Hepatocyte (in vitro differentiated cells): ENCODE measurements at regions not wholly inside any gene's neighbourhood (a gene's known extent, or its start where the extent isn't known, plus 50 kb on each side); places are given as distances from the start of the nearest gene placed in this dataset.
A peak's percentile ranks its signal among the peaks of the same experiment; 100 is the strongest.
"Not testable (repeated sequence)": the region's sequence is repeated elsewhere in the genome, so short reads cannot be mapped to it uniquely, and the experiment has no call there.

Experiments used
- DNase-seq: peaks from one replicate; pipeline ENCODE4 v3.0.0-alpha.2; 2016; ENCODE audit warnings: low spot score
- H2AFZ ChIP-seq: fragments of 200-600 bp; sonication (generic); 2 replicates; pipeline ENCODE4 v1.6.0; 2016; ENCODE audit warnings: antibody characterized with exemption, mild to moderate bottlenecking
- H3K27ac ChIP-seq: fragments of 200-600 bp; sonication (generic); 2 replicates; pipeline ENCODE4 v1.5.1; 2016; ENCODE audit warnings: mild to moderate bottlenecking
- H3K27me3 ChIP-seq: fragments of 200-600 bp; sonication (generic); 2 replicates; pipeline ENCODE4 v1.6.1; 2016
- H3K36me3 ChIP-seq: fragments of 200-600 bp; sonication (generic); replicated peaks from 2 replicates; pipeline ENCODE4 v1.5.1; 2016; ENCODE audit warnings: low read depth; ENCODE audit not compliant: insufficient read depth
- H3K4me1 ChIP-seq: fragments of 200-600 bp; sonication (generic); 2 replicates; pipeline ENCODE4 v1.5.1; 2016; ENCODE audit warnings: mild to moderate bottlenecking, moderate library complexity; ENCODE audit not compliant: insufficient read depth
- H3K4me2 ChIP-seq: fragments of 200-600 bp; sonication (generic); 2 replicates; pipeline ENCODE4 v1.6.0; 2016
- H3K4me3 ChIP-seq: fragments of 200-600 bp; sonication (generic); 2 replicates; pipeline ENCODE4 v1.5.1; 2016; ENCODE audit warnings: mild to moderate bottlenecking
- H3K79me2 ChIP-seq: fragments of 200-600 bp; sonication (generic); 2 replicates; pipeline ENCODE4 v1.6.0; 2017; ENCODE audit warnings: mild to moderate bottlenecking
- H3K9me2 ChIP-seq: fragments of 200-600 bp; sonication (generic); replicated peaks from 2 replicates; pipeline ENCODE4 v1.6.0; 2017; ENCODE audit warnings: mild to moderate bottlenecking; ENCODE audit not compliant: insufficient read depth
- H3K9me3 ChIP-seq: fragments of 200-600 bp; sonication (generic); 2 replicates; pipeline ENCODE4 v1.5.1; 2016; ENCODE audit warnings: low read depth, mild to moderate bottlenecking
- H4K20me1 ChIP-seq: fragments of 200-600 bp; sonication (generic); 2 replicates; pipeline ENCODE4 v1.6.0; 2016; ENCODE audit warnings: mild to moderate bottlenecking; ENCODE audit not compliant: insufficient read depth, poor library complexity, severe bottlenecking
- EZH2 ChIP-seq: fragments of 200-600 bp; sonication (generic); IDR thresholded peaks from 2 replicates; pipeline ENCODE4 v1.6.1; 2016; ENCODE audit warnings: antibody characterized with exemption, mild to moderate bottlenecking, borderline replicate concordance
- EZH2phosphoT487 ChIP-seq: fragments of 200-600 bp; sonication (generic); IDR thresholded peaks from one replicate; pipeline ENCODE4 v1.6.1; 2018; ENCODE audit warnings: antibody characterized with exemption, mild to moderate bottlenecking, low read depth, moderate library complexity; ENCODE audit not compliant: unreplicated experiment, severe bottlenecking
- WGBS: methylation state at CpG from one replicate; pipeline ENCODE4 v1.1.6; 2016; ENCODE audit warnings: low lambda C conversion rate; ENCODE audit errors: missing lambda C conversion rate; 5-methylcytosine and 5-hydroxymethylcytosine counted together
- TF ChIP-seq, protein P1 (sequence below): fragments of 200-600 bp; sonication (generic); IDR thresholded peaks from 2 replicates; pipeline ENCODE4 v1.5.1; 2016; ENCODE audit warnings: antibody characterized with exemption, mild to moderate bottlenecking; ENCODE audit not compliant: poor library complexity

GRCh38 chr6:121627761-121628160, 192.3 kb downstream of the GJA1 start:
- no peak for TF ChIP-seq EZH2phosphoT487
- no peak for TF ChIP-seq EZH2
- TF ChIP-seq, protein P1, sequence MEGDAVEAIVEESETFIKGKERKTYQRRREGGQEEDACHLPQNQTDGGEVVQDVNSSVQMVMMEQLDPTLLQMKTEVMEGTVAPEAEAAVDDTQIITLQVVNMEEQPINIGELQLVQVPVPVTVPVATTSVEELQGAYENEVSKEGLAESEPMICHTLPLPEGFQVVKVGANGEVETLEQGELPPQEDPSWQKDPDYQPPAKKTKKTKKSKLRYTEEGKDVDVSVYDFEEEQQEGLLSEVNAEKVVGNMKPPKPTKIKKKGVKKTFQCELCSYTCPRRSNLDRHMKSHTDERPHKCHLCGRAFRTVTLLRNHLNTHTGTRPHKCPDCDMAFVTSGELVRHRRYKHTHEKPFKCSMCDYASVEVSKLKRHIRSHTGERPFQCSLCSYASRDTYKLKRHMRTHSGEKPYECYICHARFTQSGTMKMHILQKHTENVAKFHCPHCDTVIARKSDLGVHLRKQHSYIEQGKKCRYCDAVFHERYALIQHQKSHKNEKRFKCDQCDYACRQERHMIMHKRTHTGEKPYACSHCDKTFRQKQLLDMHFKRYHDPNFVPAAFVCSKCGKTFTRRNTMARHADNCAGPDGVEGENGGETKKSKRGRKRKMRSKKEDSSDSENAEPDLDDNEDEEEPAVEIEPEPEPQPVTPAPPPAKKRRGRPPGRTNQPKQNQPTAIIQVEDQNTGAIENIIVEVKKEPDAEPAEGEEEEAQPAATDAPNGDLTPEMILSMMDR, result no peak

GRCh38 chr6:121630716-121631115, 195.3 kb downstream of the GJA1 start:
- no peaks in the 10 kb centered on the region for H3K4me1 ChIP-seq
- H3K9me2 ChIP-seq, result no peaks in the 10 kb centered on the region
- no peak overlapping the region for H3K4me2 ChIP-seq
- H3K9me3 ChIP-seq, result no peaks in the 10 kb centered on the region
- no peaks in the 10 kb centered on the region for H3K79me2 ChIP-seq
- H3K27me3 ChIP-seq, result no peaks in the 10 kb centered on the region
- H3K27ac ChIP-seq, result no peak overlapping the region
- no peak overlapping the region for H2AFZ ChIP-seq
- DNase-seq, result no peak
- no peaks in the 10 kb centered on the region for H3K36me3 ChIP-seq
- TF ChIP-seq, protein P1, result no peak
- TF ChIP-seq EZH2 (no peak), EZH2phosphoT487 (no peak)
- H3K4me3 ChIP-seq, result no peak overlapping the region
- no peaks in the 10 kb centered on the region for H4K20me1 ChIP-seq

More at GRCh38 chr6:121627761-121628160, 192.3 kb downstream of the GJA1 start:
- H2AFZ ChIP-seq, result no peak overlapping the region
- no peaks in the 10 kb centered on the region for H3K9me2 ChIP-seq
- H3K36me3 ChIP-seq, result no peaks in the 10 kb centered on the region
- H3K4me2 ChIP-seq, result no peak overlapping the region
- H3K27ac ChIP-seq, result no peak overlapping the region
- no peaks in the 10 kb centered on the region for H3K79me2 ChIP-seq
- H3K27me3 ChIP-seq, result no peaks in the 10 kb centered on the region
- 73% methylated on average over 2 of the region's 2 CpGs for WGBS
- no peaks in the 10 kb centered on the region for H4K20me1 ChIP-seq
- no peaks in the 10 kb centered on the region for H3K4me1 ChIP-seq
- no peak overlapping the region for H3K4me3 ChIP-seq
- DNase-seq, result peak; percentile 7
- H3K9me3 ChIP-seq, result no peaks in the 10 kb centered on the region

DNA sequence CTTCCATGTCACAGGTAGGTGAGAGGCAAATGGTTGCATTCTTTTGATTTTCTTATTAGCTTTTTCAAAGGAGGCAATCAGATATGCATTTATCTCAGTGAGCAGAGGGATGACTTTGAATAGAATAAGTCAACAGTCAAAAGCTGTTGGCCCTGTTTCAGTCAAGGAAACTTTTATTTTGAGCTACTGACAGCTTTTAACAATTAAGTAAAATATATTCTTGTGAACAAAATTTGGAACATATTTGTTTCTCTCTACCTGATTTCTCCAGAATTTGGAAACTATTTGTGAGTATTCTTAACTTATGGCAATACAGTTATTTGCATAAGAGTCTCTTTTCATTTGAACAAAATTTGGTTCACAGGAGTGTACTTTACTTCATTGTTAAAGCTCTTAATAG, 196.3 kb downstream of the GJA1 start:
- not testable (repeated sequence) for H3K79me2 ChIP-seq, H3K36me3 ChIP-seq, H3K4me2 ChIP-seq, H3K27me3 ChIP-seq, H3K4me3 ChIP-seq, H3K27ac ChIP-seq, DNase-seq, H3K9me2 ChIP-seq, H2AFZ ChIP-seq, H3K4me1 ChIP-seq, H4K20me1 ChIP-seq, H3K9me3 ChIP-seq

GRCh38 chr6:121633309-121633708, 197.9 kb downstream of the GJA1 start:
- no peak for DNase-seq
- Histone ChIP-seq H3K4me3 (no peak overlapping the region), H3K27me3 (no peaks in the 10 kb centered on the region), H3K79me2 (no peaks in the 10 kb centered on the region), H3K4me1 (no peaks in the 10 kb centered on the region), H3K27ac (no peak overlapping the region), H3K9me3 (no peaks in the 10 kb centered on the region), H3K4me2 (no peak overlapping the region), H2AFZ (no peak overlapping the region), H4K20me1 (no peaks in the 10 kb centered on the region), H3K9me2 (no peaks in the 10 kb centered on the region), H3K36me3 (no peaks in the 10 kb centered on the region)
- TF ChIP-seq, protein P1, result no peak
- TF ChIP-seq EZH2phosphoT487 (no peak), EZH2 (no peak)

- H3K27ac ChIP-seq, H2AFZ ChIP-seq, H3K4me2 ChIP-seq, H3K9me2 ChIP-seq, H3K36me3 ChIP-seq, H3K4me1 ChIP-seq, H3K27me3 ChIP-seq, H3K4me3 ChIP-seq, H3K79me2 ChIP-seq, DNase-seq, H3K9me3 ChIP-seq, H4K20me1 ChIP-seq: not testable (repeated sequence)
- WGBS, result 88% methylated on average over 2 of the region's 2 CpGs
Measured at GRCh38 chr6:121634586-121634985, 199.1 kb downstream of the GJA1 start.
